Aorta (tissue), 5 donors: ENCODE measurements at regions not wholly inside any gene's neighbourhood (a gene's known extent, or its start where the extent isn't known, plus 50 kb on each side); places are given as distances from the start of the nearest gene placed in this dataset.
A peak's percentile ranks its signal among the peaks of the same experiment; 100 is the strongest.
"Not testable (repeated sequence)": the region's sequence is repeated elsewhere in the genome, so short reads cannot be mapped to it uniquely, and the experiment has no call there.

Experiments used
- ATAC-seq: fragments of 200-7000 bp; cut with Tn5 transposase; one replicate; pipeline ENCODE4 v1.9.1; 2022; ENCODE audit warnings: moderate library complexity; ENCODE audit not compliant: low FRiP score
- DNase-seq, 2 donors: peaks; one replicate each; pipeline ENCODE4 v3.0.0-alpha.2; 2020
- H3K27ac ChIP-seq, 2 donors: one replicate each; pipeline ENCODE4 v1.5.1; 2013; ENCODE audit warnings: low read length in 2 of 2, mild to moderate bottlenecking in 2 of 2, moderate library complexity in 2 of 2, control low read depth in 1 of 2, inconsistent platforms in 1 of 2, low read depth in 1 of 2
- H3K27me3 ChIP-seq, 2 donors: one replicate each; pipeline ENCODE4 v1.6.1; 2013; ENCODE audit warnings: control low read depth in 1 of 2, low read length in 1 of 2, mild to moderate bottlenecking in 1 of 2, moderate library complexity in 1 of 2; ENCODE audit not compliant: insufficient read depth in 2 of 2, control insufficient read depth in 1 of 2
- H3K36me3 ChIP-seq, 2 donors: one replicate each; pipeline ENCODE4 v1.6.1; 2013; ENCODE audit warnings: control low read depth in 1 of 2, low read length in 1 of 2, mild to moderate bottlenecking in 1 of 2; ENCODE audit not compliant: insufficient read depth in 2 of 2, control insufficient read depth in 1 of 2
- H3K4me1 ChIP-seq, 2 donors: one replicate each; pipeline ENCODE4 v1.6.1; 2013; ENCODE audit warnings: low read length in 2 of 2, control low read depth in 1 of 2, mild to moderate bottlenecking in 1 of 2, moderate library complexity in 1 of 2; ENCODE audit not compliant: insufficient read depth in 2 of 2, control insufficient read depth in 1 of 2
- H3K4me3 ChIP-seq, 2 donors: one replicate each; pipeline ENCODE4 v1.5.1; 2013; ENCODE audit warnings: low read length in 2 of 2, control low read depth in 1 of 2, mild to moderate bottlenecking in 1 of 2
- H3K9me3 ChIP-seq: one replicate; pipeline ENCODE4 v1.6.1; 2013; ENCODE audit warnings: mild to moderate bottlenecking, low read length; ENCODE audit not compliant: control insufficient read depth
- WGBS, 2 donors: extraction: QIAGEN DNeasy Blood & Tissue Kit; methylation state at CpG; one replicate each; pipeline ENCODE4 v1.1.7; 2013; 5-methylcytosine and 5-hydroxymethylcytosine counted together
- intact Hi-C, 2 donors: fragments of 100-400 bp; cut with DNase I; formaldehyde crosslinking; loops; one replicate each; pipeline versions ENCODE4 v1.14.2 to v1.15.0; 2022
- donor health status: healthy with polysubstance abuse.
- donor health status: Bipolar disorder and iron deficiency.
- donor health status: DM: no; HTN: no; CAD: no.
- donor health status: DM: no; HTN: no; CAD: no.
- donor health status: DM: yes; HTN: yes; CAD: no.

DNA sequence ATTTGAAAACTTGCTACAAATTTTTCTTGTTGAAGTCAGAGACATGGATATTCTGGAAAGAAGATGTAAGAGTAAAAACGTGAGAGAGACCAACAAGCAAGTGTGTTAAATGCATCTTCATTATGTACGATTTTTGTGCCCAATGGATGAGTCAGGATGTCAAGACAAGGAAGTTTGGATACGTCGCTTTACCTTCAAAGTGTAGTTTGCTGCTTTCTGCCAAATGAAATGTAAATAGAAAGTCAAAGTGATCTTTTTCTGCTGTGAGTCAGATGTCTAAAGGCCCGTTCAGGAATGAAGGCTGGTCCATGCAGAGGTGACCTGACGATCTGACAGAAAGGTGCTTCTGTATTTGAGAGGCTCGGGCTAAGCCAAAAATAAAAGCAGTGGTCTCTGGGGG lies 273.1 kb upstream of the PIK3R1 start:
- H3K36me3 ChIP-seq: no peaks in the 10 kb centered on the region
- no peak overlapping the region for H3K27ac ChIP-seq
- H3K27me3 ChIP-seq: no peaks in the 10 kb centered on the region
- ATAC-seq: no peak
- peaks cover 7 to 10% of the 10 kb centered on the region in 2 donors for H3K4me1 ChIP-seq
- H3K9me3 ChIP-seq: no peaks in the 10 kb centered on the region
- intact Hi-C loops: loop anchor here in 1 of 2 donors (5.0 kb wide), 1 partner anchor 85 kb away; no protein-coding TSS in a partner anchor
- 23 to 27% methylated on average over 7 of the region's 7 CpGs for WGBS, 2 donors
- DNase-seq: no peak
- H3K4me3 ChIP-seq: no peak overlapping the region

DNA sequence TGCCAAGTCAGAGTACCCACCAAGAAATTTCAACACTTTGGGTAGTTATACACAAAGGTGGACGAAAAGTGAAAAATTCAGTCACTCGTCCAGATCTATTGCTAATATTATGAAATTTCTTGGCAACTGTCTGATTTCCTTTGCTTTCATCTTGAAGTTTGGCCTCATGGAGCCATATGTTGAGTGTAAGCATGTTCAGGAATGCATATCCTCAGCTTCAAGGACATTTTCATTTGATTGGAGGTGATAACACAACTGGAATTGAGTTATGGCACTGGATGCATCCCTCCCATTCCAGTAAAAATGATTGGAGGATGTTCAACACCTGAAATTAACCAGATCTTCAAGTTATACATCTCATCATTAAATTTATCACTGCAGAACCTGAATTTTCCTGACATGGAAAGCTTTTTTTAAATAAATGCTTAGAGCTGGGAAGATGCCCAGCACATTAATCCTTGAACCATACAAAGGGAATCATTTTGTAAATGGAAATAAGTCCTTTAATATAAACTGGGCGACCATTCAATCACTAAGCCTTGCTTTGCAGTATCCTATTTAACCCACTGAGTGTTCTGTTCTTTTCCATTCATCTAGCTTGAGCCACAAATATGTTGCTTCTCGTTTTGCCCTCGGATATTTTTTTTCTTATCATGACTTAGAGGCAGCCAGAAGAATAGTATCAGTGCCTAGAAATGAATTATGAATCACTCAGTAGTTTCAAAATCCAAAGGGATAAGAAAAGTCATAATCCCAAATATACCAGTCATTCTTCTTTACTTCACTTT lies 273.7 kb upstream of the PIK3R1 start:
- intact Hi-C loops: loop anchor here in 1 of 2 donors (5.0 kb wide), 1 partner anchor 85 kb away; no protein-coding TSS in a partner anchor
- Histone ChIP-seq H3K36me3 (no peaks in the 10 kb centered on the region), H3K27ac (no peak overlapping the region), H3K9me3 (no peaks in the 10 kb centered on the region), H3K4me1 (peaks cover 7 to 10% of the 10 kb centered on the region in 2 donors), H3K4me3 (no peak overlapping the region), H3K27me3 (no peaks in the 10 kb centered on the region)
- WGBS, 2 donors: 37 to 44% methylated on average over 5 of the region's 5 CpGs
- peak; percentile 56 for ATAC-seq
- DNase-seq: no peak

DNA sequence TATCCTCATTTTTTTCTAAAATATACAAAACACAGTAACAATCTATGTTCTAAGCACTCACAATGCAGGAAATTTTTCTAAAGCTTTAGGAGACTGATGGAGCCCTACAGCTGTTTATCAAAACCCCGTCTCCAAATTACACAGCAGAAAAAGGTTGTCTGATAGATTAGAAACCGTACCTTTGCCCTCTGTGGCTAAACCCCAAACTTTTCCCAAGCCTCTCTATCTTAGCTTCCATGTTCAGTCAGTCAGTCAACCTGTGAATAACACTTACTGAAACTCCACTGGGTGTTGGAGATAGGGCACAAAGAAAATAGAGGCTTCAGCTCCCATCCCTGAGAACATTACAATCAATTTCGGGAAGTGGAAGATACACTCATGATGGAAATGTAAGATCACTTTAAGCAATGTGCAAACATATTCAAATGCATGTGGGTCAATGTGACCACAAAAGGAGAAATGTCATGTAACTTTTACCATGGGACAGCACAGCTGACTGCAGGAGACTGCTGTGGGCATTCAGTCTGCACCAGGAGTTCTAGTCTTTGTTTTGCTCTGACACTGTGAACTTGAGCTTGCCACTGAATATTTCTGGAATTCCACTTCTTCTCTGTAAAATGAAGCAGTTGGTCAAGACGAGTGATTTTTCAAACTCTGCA lies 279.5 kb upstream of the PIK3R1 start:
- Histone ChIP-seq H3K9me3 (no peaks in the 10 kb centered on the region), H3K36me3 (no peaks in the 10 kb centered on the region), H3K27ac (no peak overlapping the region), H3K4me3 (no peak overlapping the region), H3K4me1 (no peaks in the 10 kb centered on the region), H3K27me3 (no peaks in the 10 kb centered on the region)
- intact Hi-C loops: no loop called here
- ATAC-seq: no peak
- no peak for DNase-seq
- 71 to 85% methylated on average over 4 of the region's 4 CpGs for WGBS, 2 donors

DNA sequence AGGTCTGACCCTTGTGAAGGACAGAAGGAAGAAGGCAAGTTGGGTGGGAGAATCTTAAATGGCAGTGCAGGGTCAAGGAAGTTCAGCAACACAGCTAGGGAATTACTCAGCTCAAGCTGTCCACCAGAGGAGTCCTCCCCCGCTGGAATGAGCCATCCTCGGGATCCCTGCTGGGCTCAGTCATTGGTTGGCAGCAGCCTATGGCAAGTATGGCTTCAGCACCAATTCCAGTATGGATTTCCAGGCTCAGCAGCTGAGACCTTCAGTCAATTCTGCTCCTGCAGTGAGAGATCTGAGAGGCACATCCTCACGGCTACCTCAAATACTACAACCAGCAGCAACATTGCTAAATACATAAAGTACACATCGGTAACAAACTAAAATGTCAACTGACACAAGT lies 280.6 kb upstream of the PIK3R1 start:
- ATAC-seq (no peak), DNase-seq (no peak)
- no peaks in the 10 kb centered on the region for H3K9me3 ChIP-seq
- H3K27ac ChIP-seq: no peak overlapping the region
- 90 to 96% methylated on average over 4 of the region's 4 CpGs for WGBS, 2 donors
- H3K4me3 ChIP-seq: no peak overlapping the region
- H3K36me3 ChIP-seq: no peaks in the 10 kb centered on the region
- no peaks in the 10 kb centered on the region for H3K4me1 ChIP-seq
- no peaks in the 10 kb centered on the region for H3K27me3 ChIP-seq
- intact Hi-C loops: no loop called here

DNA sequence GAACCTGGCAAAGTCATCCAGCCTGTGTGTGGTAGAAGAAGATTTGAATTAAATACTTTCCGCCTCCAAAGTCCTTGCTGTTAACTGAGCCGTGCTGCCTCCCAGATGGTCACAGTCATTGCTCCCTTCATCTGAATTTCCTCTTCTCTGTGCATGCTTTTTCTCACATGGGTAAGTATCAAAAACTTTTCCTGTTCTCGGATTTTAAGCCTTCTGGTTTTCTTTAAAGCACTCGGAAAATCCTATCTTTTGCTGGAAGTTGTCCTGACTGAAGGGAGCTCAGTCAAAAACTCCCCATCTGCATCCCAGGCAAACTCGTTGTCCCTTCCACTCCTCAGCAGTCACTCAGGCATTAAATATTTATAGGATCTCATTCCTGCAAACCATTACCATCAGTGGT lies 290.0 kb upstream of the PIK3R1 start:
- ATAC-seq: no peak
- Histone ChIP-seq H3K36me3 (no peaks in the 10 kb centered on the region), H3K9me3 (no peaks in the 10 kb centered on the region), H3K4me1 (no peaks in the 10 kb centered on the region), H3K27ac (no peak overlapping the region), H3K4me3 (no peak overlapping the region), H3K27me3 (no peaks in the 10 kb centered on the region)
- intact Hi-C loops: no loop called here
- DNase-seq: no peak
- 74 to 80% methylated on average over 5 of the region's 5 CpGs for WGBS, 2 donors

DNA sequence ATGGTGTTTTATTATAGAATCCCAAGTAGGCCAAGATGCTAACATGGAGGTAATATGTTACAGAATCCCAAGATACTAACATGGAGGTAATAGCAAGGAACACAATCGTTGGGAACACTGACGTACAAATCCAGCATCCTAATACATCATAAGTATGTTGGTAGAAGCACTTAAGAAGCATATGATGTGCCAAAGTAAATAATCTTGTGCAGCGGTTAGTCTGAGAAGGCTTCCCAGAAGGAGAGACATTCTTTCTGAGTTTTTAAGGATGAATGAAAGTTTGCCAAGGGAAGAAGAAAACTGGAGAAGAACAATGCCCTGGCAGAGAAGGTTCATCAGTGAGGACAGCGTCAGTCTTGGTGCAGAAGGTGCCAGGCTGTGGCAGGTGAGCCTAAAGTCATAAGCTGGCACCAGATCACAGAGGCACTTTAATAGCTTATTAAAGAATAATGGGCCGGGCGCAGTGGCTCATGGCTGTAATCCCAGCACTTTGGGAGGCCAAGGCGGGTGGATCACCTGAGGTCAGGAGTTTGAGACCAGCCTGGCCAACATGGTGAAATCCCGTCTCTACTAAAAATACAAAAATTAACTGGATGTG lies 294.5 kb upstream of the PIK3R1 start:
- Histone ChIP-seq H3K4me3 (no peak overlapping the region), H3K27me3 (no peaks in the 10 kb centered on the region), H3K36me3 (no peaks in the 10 kb centered on the region), H3K27ac (no peak overlapping the region), H3K9me3 (no peaks in the 10 kb centered on the region), H3K4me1 (no peaks in the 10 kb centered on the region)
- ATAC-seq (no peak), DNase-seq (no peak)
- WGBS, 2 donors: 63% methylated on average over 8 of the region's 8 CpGs
- intact Hi-C loops: no loop called here

DNA sequence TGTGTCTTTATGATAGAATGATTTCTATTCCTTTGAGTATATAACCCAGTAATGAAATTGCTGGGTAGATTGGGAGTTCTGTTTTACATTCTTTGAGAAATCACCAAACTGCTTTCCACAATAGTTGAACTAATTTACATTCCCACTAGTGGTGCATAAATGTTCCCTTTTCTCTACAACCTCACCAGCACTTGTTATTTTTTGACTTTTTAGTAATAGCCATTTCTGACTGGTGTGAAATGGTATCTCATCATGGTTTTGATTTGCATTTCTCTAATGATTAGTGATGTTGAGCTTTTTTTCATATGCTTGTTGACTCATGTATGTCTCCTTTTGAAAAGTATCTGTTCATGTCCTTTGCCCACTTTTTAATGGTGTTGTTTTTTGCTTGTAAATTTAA lies 296.0 kb upstream of the PIK3R1 start:
- H3K4me1 ChIP-seq, intact Hi-C loops, H3K36me3 ChIP-seq, H3K27me3 ChIP-seq, ATAC-seq, H3K27ac ChIP-seq, H3K4me3 ChIP-seq, DNase-seq, H3K9me3 ChIP-seq: not testable (repeated sequence)

DNA sequence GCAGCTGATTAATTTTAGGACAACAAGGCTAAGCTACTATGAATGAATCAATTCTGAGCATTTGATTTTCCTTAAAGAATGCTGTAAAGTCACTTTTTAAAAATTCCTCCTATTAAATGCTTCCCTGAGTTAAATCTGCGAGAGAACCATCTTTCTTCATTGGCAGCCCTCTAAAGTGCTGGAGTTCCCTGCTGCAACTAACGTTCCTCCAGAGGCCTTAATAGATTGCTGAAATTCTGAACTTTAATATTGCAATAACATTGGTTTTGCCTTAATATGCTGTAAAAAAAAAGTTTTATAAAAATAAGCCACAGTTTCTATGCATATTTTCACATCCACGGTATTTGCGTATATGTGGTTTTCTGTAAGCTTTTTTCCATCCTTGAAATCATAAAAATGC lies 298.0 kb upstream of the PIK3R1 start:
- Histone ChIP-seq H3K4me1 (no peaks in the 10 kb centered on the region), H3K36me3 (no peaks in the 10 kb centered on the region), H3K4me3 (no peak overlapping the region), H3K27ac (no peak overlapping the region), H3K9me3 (no peaks in the 10 kb centered on the region), H3K27me3 (no peaks in the 10 kb centered on the region)
- DNase-seq (no peak), ATAC-seq (no peak)
- intact Hi-C loops: no loop called here
- 89 to 92% methylated on average over 4 of the region's 4 CpGs for WGBS, 2 donors

DNA sequence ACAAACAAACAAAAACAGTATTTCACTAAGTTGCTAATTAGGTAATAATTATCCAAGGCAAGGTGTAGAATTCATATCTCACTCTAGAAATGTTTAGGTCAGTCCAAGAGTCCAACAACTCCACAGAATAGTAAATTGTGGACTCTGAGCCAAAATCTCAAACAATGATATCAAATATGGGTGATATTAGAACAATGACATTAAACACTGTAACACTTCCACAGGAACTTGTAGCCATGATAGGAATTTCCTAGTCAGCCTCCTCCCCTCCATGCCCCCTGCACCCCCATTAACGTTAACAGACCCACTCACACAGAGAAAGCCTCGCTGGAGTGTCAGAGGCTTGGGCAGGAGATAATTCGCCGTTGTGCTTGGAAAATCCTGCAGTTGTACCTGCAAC lies 305.0 kb upstream of the PIK3R1 start:
- Histone ChIP-seq H3K9me3 (peaks cover 2% of the 10 kb centered on the region), H3K36me3 (no peaks in the 10 kb centered on the region), H3K27me3 (no peaks in the 10 kb centered on the region), H3K4me1 (no peaks in the 10 kb centered on the region), H3K27ac (no peak overlapping the region), H3K4me3 (no peak overlapping the region)
- DNase-seq (no peak), ATAC-seq (no peak)
- 87 to 89% methylated on average over 4 of the region's 4 CpGs for WGBS, 2 donors
- intact Hi-C loops: no loop called here
